Peyer's patch (tissue), 4 donors: ENCODE measurements at regions not wholly inside any gene's neighbourhood (a gene's known extent, or its start where the extent isn't known, plus 50 kb on each side); places are given as distances from the start of the nearest gene placed in this dataset.
A peak's percentile ranks its signal among the peaks of the same experiment; 100 is the strongest.

Source experiments
- DNase-seq, 3 donors: peaks; one replicate each; pipeline ENCODE4 v3.0.0-alpha.2; 2017 to 2019
- H3K27ac ChIP-seq, 4 donors: fragments of 200-600 bp; sonication (generic); one replicate each; pipeline ENCODE4 v1.5.1; 2016 to 2019
- H3K27me3 ChIP-seq, 2 donors: fragments of 200-600 bp; sonication (generic); one replicate each; pipeline ENCODE4 v1.5.1; 2019
- H3K36me3 ChIP-seq, 3 donors: fragments of 200-600 bp; sonication (generic); one replicate each; pipeline ENCODE4 v1.5.1; 2016 to 2019
- H3K4me1 ChIP-seq, 4 donors: fragments of 200-600 bp; sonication (generic); one replicate each; pipeline ENCODE4 v1.5.1; 2016 to 2019
- H3K4me3 ChIP-seq, 4 donors: fragments of 200-600 bp; sonication (generic); 1 replicate in 3 of 4; 2 replicates in 1 of 4; pipeline ENCODE4 v1.5.1; 2016 to 2019; ENCODE audit warnings: mild to moderate bottlenecking in 1 of 4
- H3K9me3 ChIP-seq, 4 donors: fragments of 200-600 bp; sonication (generic); one replicate each; pipeline ENCODE4 v1.5.1; 2016 to 2019; ENCODE audit warnings: mild to moderate bottlenecking in 1 of 4
- POLR2A ChIP-seq, 2 donors: fragments of 450-650 bp; IDR thresholded peaks; one replicate each; pipeline ENCODE4 v1.5.1; 2017; ENCODE audit warnings: antibody characterized with exemption in 2 of 2, mild to moderate bottlenecking in 2 of 2, moderate library complexity in 2 of 2
- TF ChIP-seq, protein P1 (sequence below), 6 experiments: fragments of 450-650 bp in 4 of 6; fragments of 200-600 bp in 2 of 6; sonication (generic) in 1 of 6; IDR thresholded peaks; one replicate each; pipeline ENCODE4 v1.5.1; 2017 to 2019; ENCODE audit warnings: antibody characterized with exemption in 6 of 6, mild to moderate bottlenecking in 3 of 6, moderate library complexity in 1 of 6

- no peaks in the 10 kb centered on the region for H3K4me1 ChIP-seq
- no peak for DNase-seq
- TF ChIP-seq, protein P1, sequence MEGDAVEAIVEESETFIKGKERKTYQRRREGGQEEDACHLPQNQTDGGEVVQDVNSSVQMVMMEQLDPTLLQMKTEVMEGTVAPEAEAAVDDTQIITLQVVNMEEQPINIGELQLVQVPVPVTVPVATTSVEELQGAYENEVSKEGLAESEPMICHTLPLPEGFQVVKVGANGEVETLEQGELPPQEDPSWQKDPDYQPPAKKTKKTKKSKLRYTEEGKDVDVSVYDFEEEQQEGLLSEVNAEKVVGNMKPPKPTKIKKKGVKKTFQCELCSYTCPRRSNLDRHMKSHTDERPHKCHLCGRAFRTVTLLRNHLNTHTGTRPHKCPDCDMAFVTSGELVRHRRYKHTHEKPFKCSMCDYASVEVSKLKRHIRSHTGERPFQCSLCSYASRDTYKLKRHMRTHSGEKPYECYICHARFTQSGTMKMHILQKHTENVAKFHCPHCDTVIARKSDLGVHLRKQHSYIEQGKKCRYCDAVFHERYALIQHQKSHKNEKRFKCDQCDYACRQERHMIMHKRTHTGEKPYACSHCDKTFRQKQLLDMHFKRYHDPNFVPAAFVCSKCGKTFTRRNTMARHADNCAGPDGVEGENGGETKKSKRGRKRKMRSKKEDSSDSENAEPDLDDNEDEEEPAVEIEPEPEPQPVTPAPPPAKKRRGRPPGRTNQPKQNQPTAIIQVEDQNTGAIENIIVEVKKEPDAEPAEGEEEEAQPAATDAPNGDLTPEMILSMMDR (IDR thresholded peaks at IDR 0.05): no peak
- TF ChIP-seq POLR2A (IDR thresholded peaks at IDR 0.05): no peak
Observed at GRCh38 chr9:90017679-90018078, 412.9 kb downstream of the GADD45G start.

GRCh38 chr9:90018688-90019087, 413.9 kb downstream of the GADD45G start:
- no peaks in the 10 kb centered on the region for H3K36me3 ChIP-seq
- peak in 1 of 3 donors; percentile 31 for DNase-seq
- H3K4me3 ChIP-seq: no peak overlapping the region
- no peaks in the 10 kb centered on the region for H3K27me3 ChIP-seq
- H3K4me1 ChIP-seq: peaks cover 0 to 3% (median 0%) of the 10 kb centered on the region in 4 donors
- no peaks in the 10 kb centered on the region for H3K9me3 ChIP-seq
- TF ChIP-seq POLR2A (IDR thresholded peaks at IDR 0.05): no peak
- TF ChIP-seq, protein P1 (IDR thresholded peaks at IDR 0.05): no peak
- no peak overlapping the region for H3K27ac ChIP-seq

More at GRCh38 chr9:90017679-90018078, 412.9 kb downstream of the GADD45G start:
- no peaks in the 10 kb centered on the region for H3K36me3 ChIP-seq
- H3K4me3 ChIP-seq: no peak overlapping the region
- H3K9me3 ChIP-seq: no peaks in the 10 kb centered on the region
- no peak overlapping the region for H3K27ac ChIP-seq
- no peaks in the 10 kb centered on the region for H3K27me3 ChIP-seq

GRCh38 chr9:90019626-90020025, 414.8 kb downstream of the GADD45G start:
- H3K9me3 ChIP-seq: no peaks in the 10 kb centered on the region
- TF ChIP-seq POLR2A (IDR thresholded peaks at IDR 0.05): no peak
- TF ChIP-seq, protein P1 (IDR thresholded peaks at IDR 0.05): no peak
- no peak overlapping the region for H3K27ac ChIP-seq
- H3K27me3 ChIP-seq: no peaks in the 10 kb centered on the region
- H3K36me3 ChIP-seq: no peaks in the 10 kb centered on the region
- H3K4me3 ChIP-seq: no peak overlapping the region
- H3K4me1 ChIP-seq: peaks cover 0 to 7% (median 0%) of the 10 kb centered on the region in 4 donors
- DNase-seq: no peak

- H3K4me3 ChIP-seq: no peak overlapping the region
- DNase-seq: no peak
- no peaks in the 10 kb centered on the region for H3K36me3 ChIP-seq
- no peaks in the 10 kb centered on the region for H3K9me3 ChIP-seq
- H3K27ac ChIP-seq: no peak overlapping the region
- H3K27me3 ChIP-seq: no peaks in the 10 kb centered on the region
- peaks cover 0 to 14% (median 0%) of the 10 kb centered on the region in 4 donors for H3K4me1 ChIP-seq
- TF ChIP-seq, protein P1 (IDR thresholded peaks at IDR 0.05): no peak
- no peak for TF ChIP-seq POLR2A (IDR thresholded peaks at IDR 0.05)
Observed at GRCh38 chr9:90020276-90020871, 415.6 kb downstream of the GADD45G start.

DNA sequence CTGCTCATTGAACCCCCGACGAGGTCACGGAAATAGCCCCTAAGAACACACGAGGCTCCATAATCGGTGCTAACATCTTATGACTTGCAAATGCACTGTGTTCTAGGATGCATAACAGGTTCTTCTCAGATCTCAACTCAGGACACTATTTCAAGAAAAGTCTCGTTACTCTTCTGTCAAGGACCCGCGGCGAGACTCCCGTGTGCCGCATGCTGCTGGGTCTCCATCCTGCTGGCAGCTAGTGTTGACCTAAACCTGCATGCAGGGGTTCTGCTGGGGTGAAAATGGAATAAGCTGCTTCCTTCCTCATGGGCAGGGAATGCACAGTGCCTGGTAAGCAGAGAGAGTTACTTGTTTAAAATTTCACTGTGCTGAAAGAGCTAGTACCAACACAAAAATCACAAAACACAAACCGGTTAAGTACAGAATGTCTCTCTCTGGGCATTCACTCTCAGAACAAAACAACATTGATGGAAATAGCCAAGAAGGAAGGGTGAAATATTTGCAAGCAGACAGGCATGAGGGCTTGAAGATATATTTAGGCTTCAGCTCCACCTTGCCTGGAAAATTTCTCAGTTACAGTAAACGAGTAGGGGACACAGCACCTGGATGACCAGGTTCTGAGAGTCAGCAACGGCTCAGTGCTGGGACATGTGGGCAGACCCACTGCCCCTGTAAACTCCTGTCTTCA, 416.5 kb downstream of the GADD45G start:
- TF ChIP-seq, protein P1 (IDR thresholded peaks at IDR 0.05): no peak
- no peak for TF ChIP-seq POLR2A (IDR thresholded peaks at IDR 0.05)
- no peak for DNase-seq
- no peaks in the 10 kb centered on the region for H3K36me3 ChIP-seq
- H3K27me3 ChIP-seq: no peaks in the 10 kb centered on the region
- H3K27ac ChIP-seq: no peak overlapping the region
- H3K9me3 ChIP-seq: no peaks in the 10 kb centered on the region
- peaks cover 0 to 17% (median 0%) of the 10 kb centered on the region in 4 donors for H3K4me1 ChIP-seq
- no peak overlapping the region for H3K4me3 ChIP-seq
